Fibroblast of lung (primary cell): ENCODE measurements at regions not wholly inside any gene's neighbourhood (a gene's known extent, or its start where the extent isn't known, plus 50 kb on each side); places are given as distances from the start of the nearest gene placed in this dataset.

Experiments used
- EZH2 ChIP-seq: IDR thresholded peaks from 2 replicates; pipeline ENCODE4 v1.5.1; 2012; ENCODE audit warnings: low read length, control low read depth, mild to moderate bottlenecking; ENCODE audit errors: missing control alignments
- TF ChIP-seq, protein P1 (sequence below), 2 donors: IDR thresholded peaks in 1 of 2; conservative IDR thresholded peaks in 1 of 2; 1 replicate in 1 of 2; 2 replicates in 1 of 2; pipeline ENCODE4 v1.5.1; 2011 to 2012; ENCODE audit warnings: low read length in 2 of 2, control low read depth in 1 of 2, inconsistent platforms in 1 of 2, low read depth in 1 of 2, mild to moderate bottlenecking in 1 of 2

GRCh38 chr20:60086821-60087562, 128.8 kb downstream of the CDH26 start:
- TF ChIP-seq, protein P1, sequence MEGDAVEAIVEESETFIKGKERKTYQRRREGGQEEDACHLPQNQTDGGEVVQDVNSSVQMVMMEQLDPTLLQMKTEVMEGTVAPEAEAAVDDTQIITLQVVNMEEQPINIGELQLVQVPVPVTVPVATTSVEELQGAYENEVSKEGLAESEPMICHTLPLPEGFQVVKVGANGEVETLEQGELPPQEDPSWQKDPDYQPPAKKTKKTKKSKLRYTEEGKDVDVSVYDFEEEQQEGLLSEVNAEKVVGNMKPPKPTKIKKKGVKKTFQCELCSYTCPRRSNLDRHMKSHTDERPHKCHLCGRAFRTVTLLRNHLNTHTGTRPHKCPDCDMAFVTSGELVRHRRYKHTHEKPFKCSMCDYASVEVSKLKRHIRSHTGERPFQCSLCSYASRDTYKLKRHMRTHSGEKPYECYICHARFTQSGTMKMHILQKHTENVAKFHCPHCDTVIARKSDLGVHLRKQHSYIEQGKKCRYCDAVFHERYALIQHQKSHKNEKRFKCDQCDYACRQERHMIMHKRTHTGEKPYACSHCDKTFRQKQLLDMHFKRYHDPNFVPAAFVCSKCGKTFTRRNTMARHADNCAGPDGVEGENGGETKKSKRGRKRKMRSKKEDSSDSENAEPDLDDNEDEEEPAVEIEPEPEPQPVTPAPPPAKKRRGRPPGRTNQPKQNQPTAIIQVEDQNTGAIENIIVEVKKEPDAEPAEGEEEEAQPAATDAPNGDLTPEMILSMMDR (conservative IDR thresholded peaks at IDR 0.05 in 1 of 2, IDR thresholded peaks at IDR 0.05 in 1 of 2; ENCODE audit: low read depth in 1 of 2, low read length in 2 of 2) = no peak
- TF ChIP-seq EZH2 = no peak
